Activated CD4-positive, alpha-beta T cell treated with anti-CD3 and anti-CD28 coated beads, Interleukin-2, Interleukin-6, amounts not matched to agents 100 ng/mL and 50 ng/mL, durations not matched to agents 16 hours and 8 hours (primary cell): ENCODE measurements at regions not wholly inside any gene's neighbourhood (a gene's known extent, or its start where the extent isn't known, plus 50 kb on each side); places are given as distances from the start of the nearest gene placed in this dataset.
"Not testable (repeated sequence)": the region's sequence is repeated elsewhere in the genome, so short reads cannot be mapped to it uniquely, and the experiment has no call there.

Experiments
- DNase-seq: peaks from one replicate; pipeline ENCODE4 v3.0.0-alpha.2; 2020

DNA sequence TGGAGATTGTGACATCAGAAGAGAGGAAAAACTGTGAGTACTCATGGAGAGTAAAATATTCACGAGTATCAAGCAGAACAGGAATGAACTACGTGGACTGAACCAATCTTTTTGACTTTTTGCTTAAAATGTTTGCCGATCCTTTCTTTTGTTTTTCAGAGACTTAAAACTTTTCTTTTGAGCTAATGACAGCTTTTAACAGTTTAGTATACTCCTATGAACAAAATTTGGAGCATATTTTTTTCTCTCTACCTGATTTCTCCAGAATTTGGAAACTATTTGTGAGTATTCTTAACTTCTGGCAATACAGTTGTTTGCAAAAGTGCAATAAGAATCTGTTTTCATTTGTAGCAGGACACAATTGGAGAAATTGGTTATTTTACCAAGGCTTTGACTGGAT lies 786.3 kb downstream of the SORCS1 start:
- no peak for DNase-seq

DNA sequence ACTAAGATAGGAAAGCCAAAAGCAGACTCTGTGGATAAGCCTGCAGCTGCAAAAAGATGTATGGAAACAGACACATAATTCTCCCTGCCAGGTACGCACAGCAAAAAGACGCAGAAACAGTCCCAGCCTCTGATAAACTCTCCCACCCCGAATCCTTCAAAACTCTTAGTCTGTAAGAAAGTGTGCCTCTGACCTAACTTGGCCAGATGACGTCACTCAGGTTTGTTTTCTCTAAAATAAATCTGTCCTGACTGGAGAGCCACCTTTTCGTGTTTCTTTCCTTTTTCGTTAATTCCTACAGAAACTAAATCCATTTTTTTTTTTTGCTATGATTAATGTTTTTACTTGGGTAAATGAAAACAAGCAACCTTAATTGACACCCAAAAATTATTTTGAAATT lies 793.8 kb downstream of the SORCS1 start:
- DNase-seq, result no peak

DNA sequence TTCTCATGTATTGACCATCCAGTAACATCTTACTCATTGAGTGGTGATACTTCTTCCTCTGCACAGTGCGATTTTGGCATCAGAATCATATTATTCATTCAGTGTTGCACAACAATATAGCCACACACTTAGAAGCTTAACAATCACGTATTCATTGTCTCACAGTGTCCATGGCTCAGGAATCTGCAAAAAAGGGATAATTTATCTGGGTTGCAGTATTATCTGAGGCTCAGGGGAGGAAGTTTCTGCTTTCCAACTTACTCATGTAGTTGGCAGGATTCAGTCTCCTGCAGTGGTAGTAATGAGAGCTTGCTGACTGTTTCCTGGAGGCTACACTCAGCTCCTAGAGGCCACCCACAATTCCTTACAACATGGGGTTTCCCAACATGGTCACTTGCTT lies 803.6 kb downstream of the SORCS1 start:
- DNase-seq, result no peak

DNA sequence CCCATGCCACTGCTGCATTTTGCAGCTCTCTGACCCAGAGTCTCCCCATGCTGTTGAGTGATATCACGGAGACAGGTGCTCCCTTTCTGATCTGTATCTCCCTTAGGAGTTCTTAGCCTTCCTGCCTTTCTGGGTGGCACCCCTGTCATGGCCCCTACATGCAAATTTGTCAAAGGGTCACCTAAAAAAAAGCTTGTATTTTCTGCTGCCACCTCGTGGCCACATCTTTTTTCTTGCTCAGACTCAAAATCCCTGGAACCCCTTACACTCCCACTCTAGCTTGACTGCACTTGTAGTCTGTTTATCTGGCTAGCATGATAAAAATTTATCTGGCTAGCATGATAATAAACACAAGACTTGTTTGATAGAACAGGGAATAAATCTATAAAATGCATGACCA lies 809.1 kb downstream of the SORCS1 start:
- DNase-seq, result no peak

- DNase-seq, result no peak
Measured at GRCh38 chr10:106348933-106349332, 815.6 kb downstream of the SORCS1 start.

DNA sequence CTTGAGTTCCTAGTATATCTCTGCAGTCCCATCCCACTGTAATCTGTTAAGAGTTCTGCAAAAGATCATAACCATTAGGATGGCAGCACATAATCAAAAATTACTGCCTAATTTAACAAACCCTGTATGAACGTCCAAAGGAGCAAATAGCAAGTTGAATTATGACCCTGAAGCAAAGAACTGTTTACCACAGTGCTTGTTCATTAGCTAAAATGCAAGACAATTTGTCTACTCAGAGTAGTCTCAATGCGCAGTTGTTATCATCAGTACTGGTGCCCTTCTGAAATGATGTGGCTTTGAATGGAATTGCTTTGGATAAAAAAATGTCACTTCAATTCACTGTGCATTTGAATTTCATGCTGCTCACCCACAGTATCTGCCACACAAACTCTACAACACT lies 817.0 kb downstream of the SORCS1 start:
- no peak for DNase-seq

DNA sequence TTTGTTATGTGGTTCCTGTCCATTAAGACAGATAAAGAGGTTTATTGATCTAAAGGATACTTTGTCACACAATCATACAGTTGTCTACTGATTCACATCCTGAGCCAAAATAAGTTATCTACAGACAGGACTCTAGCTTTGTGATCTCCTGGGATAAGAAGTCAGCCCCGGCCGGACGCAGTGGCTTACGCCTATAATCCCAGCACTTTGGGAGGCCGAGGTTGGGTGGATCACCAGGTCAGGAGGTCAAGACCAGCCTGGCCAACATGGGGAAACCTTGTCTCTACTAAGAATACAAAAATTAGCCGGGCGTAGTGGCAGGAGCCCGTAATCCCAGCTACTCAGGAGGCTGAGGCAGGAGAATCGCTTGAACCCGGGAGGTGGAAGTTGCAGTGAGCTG lies 821.0 kb downstream of the SORCS1 start:
- not testable (repeated sequence) for DNase-seq

GRCh38 chr10:106341356-106341755 lies 823.1 kb downstream of the SORCS1 start:
- DNase-seq, result no peak

DNA sequence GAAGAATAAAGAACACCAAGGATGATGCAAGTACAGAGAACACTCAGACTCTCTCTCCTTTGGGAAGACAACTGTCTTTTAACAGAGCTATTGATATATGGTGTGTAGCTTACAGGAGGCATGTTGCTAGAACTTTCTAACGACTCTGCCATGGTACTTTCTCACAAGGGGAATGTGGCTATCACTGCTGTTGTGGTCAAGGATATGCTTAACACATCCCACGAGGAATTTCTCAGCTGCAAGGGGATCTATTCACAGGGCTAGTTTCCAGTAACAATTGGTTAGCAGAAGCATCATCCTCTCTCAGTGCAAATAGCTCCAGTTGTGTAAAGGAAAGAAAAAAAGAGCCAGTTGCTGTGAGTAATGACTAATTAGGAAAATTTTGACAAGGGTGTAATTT lies 826.0 kb downstream of the SORCS1 start:
- no peak for DNase-seq

DNA sequence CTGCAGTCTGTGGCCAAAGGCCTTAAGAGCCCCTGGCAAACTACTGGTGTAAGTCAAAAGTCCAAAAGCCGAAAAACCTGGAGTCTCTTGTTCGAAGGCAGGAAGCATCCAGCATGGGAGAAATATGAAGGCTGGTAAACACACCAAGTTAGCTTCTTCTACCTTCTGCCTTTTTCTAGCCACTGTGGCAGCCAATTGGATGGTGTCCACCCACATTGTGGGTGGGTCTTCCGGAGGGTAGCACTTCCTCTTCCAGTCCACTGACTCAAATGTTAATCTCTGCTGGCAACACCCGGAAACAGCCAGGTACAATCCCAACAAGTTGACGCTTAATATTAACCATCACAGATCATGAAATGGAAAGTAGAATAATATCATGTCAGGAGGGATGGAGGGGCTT lies 827.6 kb downstream of the SORCS1 start:
- no peak for DNase-seq

DNA sequence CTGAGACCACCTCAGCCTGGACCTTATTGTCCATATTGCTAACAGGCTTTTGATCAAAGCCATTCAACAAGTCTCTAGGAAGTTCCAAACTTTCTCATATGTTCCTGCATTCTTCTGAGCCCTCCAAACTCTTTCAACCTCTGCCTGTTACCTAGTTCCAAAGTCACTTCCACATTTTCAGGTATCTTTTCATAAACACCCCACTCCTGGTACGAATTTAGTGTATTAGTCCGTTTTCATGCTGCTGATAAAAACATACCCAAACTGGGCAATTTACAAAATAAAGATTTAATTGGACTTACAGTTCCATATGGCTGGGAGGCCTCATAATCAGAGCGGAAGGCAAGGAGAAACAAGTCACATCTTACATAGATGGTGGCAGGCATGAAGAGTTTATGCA lies 836.8 kb downstream of the SORCS1 start:
- no peak for DNase-seq

- DNase-seq, result no peak
Measured at GRCh38 chr10:106320876-106321275, 843.6 kb downstream of the SORCS1 start.

DNA sequence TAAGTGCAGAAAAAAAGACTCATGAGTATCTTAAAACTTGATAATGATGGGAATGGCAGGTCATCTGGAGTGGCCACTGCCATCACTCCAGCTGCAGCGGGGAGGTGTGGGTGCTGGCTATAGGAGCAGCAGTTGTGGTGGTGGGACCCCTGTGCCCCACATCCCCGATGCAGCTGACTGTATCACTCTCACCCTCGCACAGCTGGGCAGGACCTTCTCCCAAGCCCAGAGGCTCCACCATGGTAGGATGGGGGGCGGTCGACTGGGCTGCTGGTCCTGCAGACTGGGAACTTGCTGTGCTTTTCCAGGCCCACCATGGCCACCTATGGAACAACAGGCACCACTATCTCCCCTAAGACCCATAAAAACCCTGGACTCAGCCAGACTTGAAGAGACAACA lies 844.4 kb downstream of the SORCS1 start:
- DNase-seq, result no peak

DNA sequence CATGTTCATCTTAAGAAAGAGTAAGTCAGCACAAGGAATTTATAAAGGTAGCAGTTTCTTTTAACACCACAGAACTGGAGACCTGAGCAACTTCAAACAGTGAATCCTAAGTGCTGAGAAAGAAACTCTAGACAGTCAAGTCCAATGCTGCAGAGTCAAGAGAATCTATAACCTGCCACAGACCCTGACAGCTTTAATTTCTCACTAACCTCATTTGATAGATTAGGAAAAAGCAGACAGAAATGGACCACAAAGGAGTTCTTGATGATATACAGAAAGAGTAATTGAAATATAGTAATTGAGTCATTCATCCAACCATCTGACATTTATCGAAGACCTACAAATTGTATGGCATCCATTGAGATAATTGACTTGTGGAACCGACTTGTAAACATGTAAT lies 847.0 kb downstream of the SORCS1 start:
- DNase-seq, result no peak

DNA sequence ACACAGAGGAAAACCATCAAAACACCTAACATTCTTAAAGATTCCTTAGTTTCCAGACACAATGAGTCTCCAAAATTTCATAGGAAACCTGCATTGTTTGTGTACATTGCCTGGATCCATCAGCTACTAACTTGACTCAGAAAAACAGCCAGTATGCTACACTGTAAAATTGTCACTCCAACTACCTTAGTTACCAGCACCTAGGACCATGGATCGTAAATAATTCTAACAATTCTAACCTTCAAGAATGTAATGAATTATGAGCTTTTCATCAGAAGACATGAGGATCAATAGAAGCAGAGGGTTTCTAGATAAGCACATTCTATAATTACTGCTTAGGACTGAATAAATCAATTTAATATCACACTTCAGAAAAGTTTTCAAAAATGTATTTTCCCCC lies 851.5 kb downstream of the SORCS1 start:
- DNase-seq, result no peak

DNA sequence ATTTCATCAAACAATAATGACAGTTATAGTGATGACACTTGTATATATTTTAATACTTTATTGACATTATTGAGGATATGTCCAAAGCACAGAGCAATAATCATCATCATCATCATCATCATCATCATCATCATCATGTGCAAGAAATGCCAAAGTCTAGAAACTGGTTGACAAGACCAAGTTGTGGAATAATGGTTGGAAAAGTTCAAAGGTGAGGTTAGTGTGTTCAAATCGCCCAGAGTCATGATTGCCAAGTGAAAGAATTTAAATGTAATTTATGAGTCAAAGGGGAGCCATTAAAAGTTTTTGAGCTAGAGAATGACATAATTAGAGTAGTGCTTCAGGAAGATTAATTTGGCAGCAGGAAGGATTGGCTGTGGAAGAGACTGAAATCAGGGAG lies 852.4 kb downstream of the SORCS1 start:
- DNase-seq, result no peak

DNA sequence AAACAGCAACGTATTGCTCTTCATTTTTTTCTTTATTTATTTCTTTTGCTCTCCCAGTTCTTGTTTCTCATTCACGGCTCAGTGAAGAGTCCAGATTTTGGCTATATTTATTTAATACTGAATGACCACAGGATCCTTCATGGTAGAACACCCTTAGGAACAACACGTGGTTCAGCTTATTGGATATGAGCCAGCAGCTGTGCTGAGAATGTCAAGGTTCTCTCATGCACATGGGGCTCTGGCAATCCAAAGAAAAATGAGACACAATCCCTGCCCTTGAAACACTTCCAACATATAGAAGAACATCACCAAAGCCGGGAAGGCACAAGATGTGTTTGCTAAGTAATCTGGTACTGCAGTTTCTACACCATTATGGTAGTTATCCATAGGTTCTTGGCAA lies 852.9 kb downstream of the SORCS1 start:
- no peak for DNase-seq

DNA sequence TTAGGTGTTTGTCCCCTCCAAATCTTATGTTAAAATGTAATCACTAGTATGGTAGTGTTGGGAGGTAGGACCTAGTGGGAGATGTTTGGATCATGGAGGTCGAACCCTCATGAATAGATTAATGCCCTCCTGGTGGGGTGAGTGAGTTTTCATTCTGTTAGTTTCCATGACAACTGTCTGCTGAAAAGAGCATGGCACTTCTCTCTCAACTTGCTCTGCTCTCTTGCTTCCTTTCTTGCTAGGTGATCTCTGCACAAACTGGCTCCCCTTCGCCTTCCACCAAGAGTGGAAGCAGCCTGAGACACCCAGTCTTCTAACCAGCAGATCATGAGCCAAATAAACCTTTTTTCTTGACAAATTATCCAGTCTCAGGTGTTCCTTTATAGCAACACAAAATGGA lies 853.9 kb downstream of the SORCS1 start:
- no peak for DNase-seq

GRCh38 chr10:106309376-106309775 lies 855.1 kb downstream of the SORCS1 start:
- no peak for DNase-seq

DNA sequence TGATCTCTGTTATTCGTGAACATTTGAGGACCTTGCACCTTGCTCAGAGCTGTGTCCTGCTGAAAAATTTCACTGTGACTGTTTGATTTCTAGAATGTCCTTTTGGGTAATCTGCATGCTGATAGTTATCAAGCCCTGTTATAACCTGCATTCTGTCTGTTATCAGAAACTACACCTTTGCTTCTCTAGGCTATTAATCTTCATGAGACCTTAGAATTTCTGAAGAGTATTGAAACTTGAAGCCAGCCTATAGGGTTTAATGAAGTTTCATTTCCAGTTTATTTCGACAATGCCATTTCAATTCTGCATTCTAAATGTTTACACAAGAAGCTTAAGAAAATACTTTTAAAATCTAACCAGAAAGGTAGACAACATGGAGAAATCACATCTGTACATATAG lies 856.2 kb downstream of the SORCS1 start:
- DNase-seq, result no peak

GRCh38 chr10:106304056-106304455 lies 860.5 kb downstream of the SORCS1 start:
- no peak for DNase-seq

DNA sequence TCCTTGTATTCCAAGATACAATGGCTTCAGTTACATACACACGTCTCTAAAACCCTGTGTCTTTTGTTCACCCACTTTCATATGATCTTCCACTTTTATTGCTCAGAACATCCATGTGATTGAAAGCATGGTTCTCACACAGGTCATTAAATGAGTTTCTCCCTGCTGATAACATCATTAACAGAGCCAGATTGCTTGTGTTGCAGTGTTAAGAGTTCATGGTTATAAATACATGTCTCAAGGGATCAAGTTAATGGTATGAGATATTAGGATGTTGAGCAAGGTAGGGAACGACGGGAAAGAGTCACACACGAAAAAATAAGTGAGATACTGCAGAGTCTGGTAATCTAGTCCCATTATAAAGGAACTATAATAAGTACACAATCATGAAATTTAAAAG lies 861.5 kb downstream of the SORCS1 start:
- no peak for DNase-seq

- no peak for DNase-seq
Measured at GRCh38 chr10:106301146-106301545, 863.4 kb downstream of the SORCS1 start.

DNA sequence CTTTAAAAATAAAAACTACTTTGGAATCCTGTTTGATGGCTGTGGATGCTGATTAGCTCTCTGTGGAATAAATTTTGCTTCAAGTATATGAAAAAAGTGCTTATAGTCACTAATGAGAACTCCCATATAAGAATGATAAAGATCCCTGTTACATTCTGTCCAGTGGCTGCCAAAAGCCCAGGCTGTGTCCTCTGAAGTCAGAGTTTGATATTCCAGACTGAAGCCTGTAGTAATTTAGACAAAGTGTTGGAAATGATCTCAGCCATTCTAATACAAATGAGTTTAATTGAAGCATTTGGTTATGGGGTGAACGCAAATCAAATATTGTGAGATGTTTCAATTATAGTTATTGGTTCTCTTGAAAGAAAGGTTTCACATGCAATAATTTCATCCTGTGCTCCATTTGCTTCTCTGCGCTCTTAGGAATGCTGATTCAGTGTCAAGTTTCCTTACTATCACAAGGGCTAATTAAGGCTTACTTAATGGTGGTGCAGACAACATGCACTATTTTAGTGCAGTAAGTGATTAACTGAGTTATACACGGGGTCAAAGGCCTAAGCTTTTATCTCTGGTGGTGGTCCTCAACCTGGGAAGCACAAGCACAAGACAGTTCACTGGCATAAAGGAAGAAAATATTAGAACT lies 867.6 kb downstream of the SORCS1 start:
- no peak for DNase-seq

DNA sequence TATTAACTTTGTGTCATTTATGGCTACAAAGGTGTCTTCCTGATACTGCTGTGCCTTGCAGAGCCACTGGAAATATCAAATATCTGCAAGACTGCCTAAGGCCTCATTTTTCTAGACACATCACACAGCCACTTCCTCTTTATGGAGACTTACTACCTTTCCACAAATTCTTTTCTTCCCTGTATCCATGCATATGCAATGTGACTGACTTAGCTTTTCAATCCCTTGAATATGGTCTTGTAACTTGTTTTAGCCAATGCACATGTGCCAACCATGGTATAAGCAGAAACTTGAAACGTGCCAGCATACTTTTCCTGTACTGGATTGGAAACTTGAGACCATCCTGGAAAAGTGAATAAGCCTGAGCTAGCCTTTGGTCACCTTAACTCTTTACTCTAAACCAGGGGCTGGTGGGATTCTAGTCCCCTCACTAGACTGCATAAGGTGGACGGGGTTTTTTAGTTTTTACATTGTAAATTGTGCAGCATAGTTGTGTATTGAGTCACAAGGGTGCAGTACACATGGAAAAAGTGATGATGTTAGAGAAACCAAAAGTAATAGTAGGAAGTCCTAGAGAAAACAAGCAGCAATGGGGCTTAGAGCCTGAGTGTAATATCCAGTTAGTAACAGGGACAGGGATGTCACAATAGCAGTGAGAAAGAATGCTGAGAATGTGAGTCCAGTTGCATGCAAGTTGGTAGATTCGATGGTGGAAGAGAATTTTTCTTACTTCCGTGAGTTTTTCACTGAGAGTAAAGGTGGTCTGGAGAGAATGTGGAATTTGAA lies 879.5 kb downstream of the SORCS1 start:
- DNase-seq, result no peak
